ENCODE measurements at regions not wholly inside any gene's neighbourhood (a gene's known extent, or its start where the extent isn't known, plus 50 kb on each side); places are given as distances from the start of the nearest gene placed in this dataset.
"Not testable (repeated sequence)": the region's sequence is repeated elsewhere in the genome, so short reads cannot be mapped to it uniquely, and the experiment has no call there.

DNA sequence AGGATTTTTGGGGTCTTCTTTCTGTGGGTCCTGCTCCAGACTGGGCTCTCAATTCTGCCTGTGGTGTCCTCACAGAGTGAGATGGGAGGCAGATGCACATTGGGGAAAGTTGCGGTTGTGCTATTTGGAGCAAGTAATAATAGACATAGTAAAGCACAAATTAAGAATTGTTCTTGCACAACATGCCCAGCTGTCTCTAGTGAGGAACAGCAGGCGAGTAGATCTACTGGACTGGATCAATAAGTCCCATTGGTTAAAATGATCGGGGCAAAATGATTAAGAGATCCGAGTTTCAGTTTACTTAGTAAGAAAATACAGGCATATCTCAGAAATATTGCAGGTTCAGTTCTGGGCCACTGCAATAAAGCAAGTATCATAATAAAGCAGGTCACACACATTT, 448.3 kb upstream of the PROX1 start:
- H3K79me2 ChIP-seq (replicated peaks; ENCODE audit: insufficient read depth, low read length), result no peaks in the 10 kb centered on the region
- no peak overlapping the region for H2AFZ ChIP-seq (ENCODE audit: low read depth, low read length)
- H3K9me2 ChIP-seq (ENCODE audit: insufficient read depth, low read length), result no peaks in the 10 kb centered on the region
- H3K4me3 ChIP-seq (ENCODE audit: low read length), result no peak overlapping the region
- H3K27ac ChIP-seq (ENCODE audit: low read length), result no peak overlapping the region
- H3K4me2 ChIP-seq (ENCODE audit: low read length), result no peak overlapping the region
- no peaks in the 10 kb centered on the region for H4K20me1 ChIP-seq (ENCODE audit: insufficient read depth)
- TF ChIP-seq, protein P1, sequence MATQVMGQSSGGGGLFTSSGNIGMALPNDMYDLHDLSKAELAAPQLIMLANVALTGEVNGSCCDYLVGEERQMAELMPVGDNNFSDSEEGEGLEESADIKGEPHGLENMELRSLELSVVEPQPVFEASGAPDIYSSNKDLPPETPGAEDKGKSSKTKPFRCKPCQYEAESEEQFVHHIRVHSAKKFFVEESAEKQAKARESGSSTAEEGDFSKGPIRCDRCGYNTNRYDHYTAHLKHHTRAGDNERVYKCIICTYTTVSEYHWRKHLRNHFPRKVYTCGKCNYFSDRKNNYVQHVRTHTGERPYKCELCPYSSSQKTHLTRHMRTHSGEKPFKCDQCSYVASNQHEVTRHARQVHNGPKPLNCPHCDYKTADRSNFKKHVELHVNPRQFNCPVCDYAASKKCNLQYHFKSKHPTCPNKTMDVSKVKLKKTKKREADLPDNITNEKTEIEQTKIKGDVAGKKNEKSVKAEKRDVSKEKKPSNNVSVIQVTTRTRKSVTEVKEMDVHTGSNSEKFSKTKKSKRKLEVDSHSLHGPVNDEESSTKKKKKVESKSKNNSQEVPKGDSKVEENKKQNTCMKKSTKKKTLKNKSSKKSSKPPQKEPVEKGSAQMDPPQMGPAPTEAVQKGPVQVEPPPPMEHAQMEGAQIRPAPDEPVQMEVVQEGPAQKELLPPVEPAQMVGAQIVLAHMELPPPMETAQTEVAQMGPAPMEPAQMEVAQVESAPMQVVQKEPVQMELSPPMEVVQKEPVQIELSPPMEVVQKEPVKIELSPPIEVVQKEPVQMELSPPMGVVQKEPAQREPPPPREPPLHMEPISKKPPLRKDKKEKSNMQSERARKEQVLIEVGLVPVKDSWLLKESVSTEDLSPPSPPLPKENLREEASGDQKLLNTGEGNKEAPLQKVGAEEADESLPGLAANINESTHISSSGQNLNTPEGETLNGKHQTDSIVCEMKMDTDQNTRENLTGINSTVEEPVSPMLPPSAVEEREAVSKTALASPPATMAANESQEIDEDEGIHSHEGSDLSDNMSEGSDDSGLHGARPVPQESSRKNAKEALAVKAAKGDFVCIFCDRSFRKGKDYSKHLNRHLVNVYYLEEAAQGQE (IDR thresholded peaks at IDR 0.05; ENCODE audit: borderline replicate concordance), result no peak
- TF ChIP-seq SMC3 (conservative IDR thresholded peaks at IDR 0.05; ENCODE audit: poor library complexity) (no peak), TAF1 (IDR thresholded peaks at IDR 0.05; ENCODE audit: low read depth) (no peak), EP300 (conservative IDR thresholded peaks at IDR 0.05; ENCODE audit: poor library complexity, severe bottlenecking) (no peak), MXI1 (conservative IDR thresholded peaks at IDR 0.05; ENCODE audit: poor library complexity, severe bottlenecking) (no peak), POLR2AphosphoS5 (IDR thresholded peaks at IDR 0.05) (no peak), EZH2 (IDR thresholded peaks at IDR 0.05; ENCODE audit: borderline replicate concordance, insufficient read depth, low read length, poor library complexity, severe bottlenecking) (no peak), RAD21 (conservative IDR thresholded peaks at IDR 0.05) (no peak)
- TF ChIP-seq, protein P2, sequence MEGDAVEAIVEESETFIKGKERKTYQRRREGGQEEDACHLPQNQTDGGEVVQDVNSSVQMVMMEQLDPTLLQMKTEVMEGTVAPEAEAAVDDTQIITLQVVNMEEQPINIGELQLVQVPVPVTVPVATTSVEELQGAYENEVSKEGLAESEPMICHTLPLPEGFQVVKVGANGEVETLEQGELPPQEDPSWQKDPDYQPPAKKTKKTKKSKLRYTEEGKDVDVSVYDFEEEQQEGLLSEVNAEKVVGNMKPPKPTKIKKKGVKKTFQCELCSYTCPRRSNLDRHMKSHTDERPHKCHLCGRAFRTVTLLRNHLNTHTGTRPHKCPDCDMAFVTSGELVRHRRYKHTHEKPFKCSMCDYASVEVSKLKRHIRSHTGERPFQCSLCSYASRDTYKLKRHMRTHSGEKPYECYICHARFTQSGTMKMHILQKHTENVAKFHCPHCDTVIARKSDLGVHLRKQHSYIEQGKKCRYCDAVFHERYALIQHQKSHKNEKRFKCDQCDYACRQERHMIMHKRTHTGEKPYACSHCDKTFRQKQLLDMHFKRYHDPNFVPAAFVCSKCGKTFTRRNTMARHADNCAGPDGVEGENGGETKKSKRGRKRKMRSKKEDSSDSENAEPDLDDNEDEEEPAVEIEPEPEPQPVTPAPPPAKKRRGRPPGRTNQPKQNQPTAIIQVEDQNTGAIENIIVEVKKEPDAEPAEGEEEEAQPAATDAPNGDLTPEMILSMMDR (IDR thresholded peaks at IDR 0.05; ENCODE audit: poor library complexity, severe bottlenecking), result no peak
- no peak overlapping the region for H3K9ac ChIP-seq (ENCODE audit: low read length)
- H3K27me3 ChIP-seq (ENCODE audit: insufficient read depth, low read depth, low read length), result no peaks in the 10 kb centered on the region
- no peaks in the 10 kb centered on the region for H3K9me3 ChIP-seq (ENCODE audit: low read length)
- no peaks in the 10 kb centered on the region for H3K36me3 ChIP-seq (ENCODE audit: insufficient read depth, low read length)
- no peaks in the 10 kb centered on the region for H3F3A ChIP-seq (ENCODE audit: insufficient read depth, low read length, poor library complexity, severe bottlenecking)

DNA sequence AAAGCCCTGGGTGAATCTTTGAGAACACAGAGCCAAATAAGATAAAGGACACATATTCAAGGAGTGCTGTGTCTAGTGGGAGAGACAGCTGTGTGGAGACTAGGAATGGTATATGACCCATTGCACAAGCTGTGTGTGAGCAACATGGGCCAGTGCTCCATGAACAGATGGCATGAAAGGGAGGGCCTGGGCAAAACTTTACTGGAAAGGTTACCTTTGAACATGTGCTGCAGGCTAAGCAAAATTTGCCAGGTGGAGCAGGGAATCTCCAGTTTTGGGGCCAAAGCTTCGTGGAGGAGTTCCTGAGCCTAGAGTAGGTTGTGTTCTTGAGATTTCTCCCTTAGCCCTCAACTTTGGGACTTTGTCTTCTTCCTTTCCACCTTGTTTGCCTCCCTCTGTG, 446.1 kb upstream of the PROX1 start:
- Histone ChIP-seq H3K4me2 (ENCODE audit: low read length) (no peak overlapping the region), H3K27ac (ENCODE audit: low read length) (no peak overlapping the region), H3K9me2 (ENCODE audit: insufficient read depth, low read length) (no peaks in the 10 kb centered on the region), H3K27me3 (ENCODE audit: insufficient read depth, low read depth, low read length) (no peaks in the 10 kb centered on the region), H3K36me3 (ENCODE audit: insufficient read depth, low read length) (no peaks in the 10 kb centered on the region), H3K9ac (ENCODE audit: low read length) (no peak overlapping the region), H3F3A (ENCODE audit: insufficient read depth, low read length, poor library complexity, severe bottlenecking) (no peaks in the 10 kb centered on the region), H3K9me3 (ENCODE audit: low read length) (no peaks in the 10 kb centered on the region), H2AFZ (ENCODE audit: low read depth, low read length) (no peak overlapping the region), H3K79me2 (replicated peaks; ENCODE audit: insufficient read depth, low read length) (no peaks in the 10 kb centered on the region), H3K4me3 (ENCODE audit: low read length) (no peak overlapping the region), H4K20me1 (ENCODE audit: insufficient read depth) (no peaks in the 10 kb centered on the region)
- TF ChIP-seq MXI1 (conservative IDR thresholded peaks at IDR 0.05; ENCODE audit: poor library complexity, severe bottlenecking) (no peak), RAD21 (conservative IDR thresholded peaks at IDR 0.05) (no peak), TAF1 (IDR thresholded peaks at IDR 0.05; ENCODE audit: low read depth) (no peak), SMC3 (conservative IDR thresholded peaks at IDR 0.05; ENCODE audit: poor library complexity) (no peak), POLR2AphosphoS5 (IDR thresholded peaks at IDR 0.05) (no peak), EZH2 (IDR thresholded peaks at IDR 0.05; ENCODE audit: borderline replicate concordance, insufficient read depth, low read length, poor library complexity, severe bottlenecking) (no peak), EP300 (conservative IDR thresholded peaks at IDR 0.05; ENCODE audit: poor library complexity, severe bottlenecking) (no peak)
- TF ChIP-seq, protein P1 (IDR thresholded peaks at IDR 0.05; ENCODE audit: borderline replicate concordance), result no peak
- TF ChIP-seq, protein P2 (IDR thresholded peaks at IDR 0.05; ENCODE audit: poor library complexity, severe bottlenecking), result no peak

DNA sequence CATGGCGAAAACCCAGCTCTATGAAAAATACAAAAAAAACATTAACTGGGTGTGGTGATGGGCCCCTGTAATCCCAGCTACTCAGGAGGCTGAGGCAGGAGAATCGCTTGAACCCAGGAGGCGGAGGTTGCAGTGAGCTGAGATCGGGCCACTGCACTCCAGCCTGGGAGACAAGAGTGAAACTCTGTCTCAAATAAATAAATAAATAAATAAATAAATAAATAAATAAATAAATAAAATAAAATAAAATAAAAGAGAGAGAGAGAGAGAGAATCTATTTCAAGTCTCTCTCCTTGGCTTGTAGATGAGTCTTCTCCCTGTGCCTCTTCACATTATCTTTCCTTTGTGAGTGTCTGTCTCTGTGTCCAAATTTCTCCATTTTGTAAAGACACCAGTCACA, 442.6 kb upstream of the PROX1 start:
- not testable (repeated sequence) for H3K79me2 ChIP-seq (replicated peaks; ENCODE audit: insufficient read depth, low read length); H2AFZ ChIP-seq (ENCODE audit: low read depth, low read length); H3K27ac ChIP-seq (ENCODE audit: low read length); H3K9me3 ChIP-seq (ENCODE audit: low read length); H3K9ac ChIP-seq (ENCODE audit: low read length); H3K9me2 ChIP-seq (ENCODE audit: insufficient read depth, low read length); H3K4me2 ChIP-seq (ENCODE audit: low read length); H3K36me3 ChIP-seq (ENCODE audit: insufficient read depth, low read length); H3K4me3 ChIP-seq (ENCODE audit: low read length); H4K20me1 ChIP-seq (ENCODE audit: insufficient read depth); H3F3A ChIP-seq (ENCODE audit: insufficient read depth, low read length, poor library complexity, severe bottlenecking); H3K27me3 ChIP-seq (ENCODE audit: insufficient read depth, low read depth, low read length)
